ENCODE measurements at regions not wholly inside any gene's neighbourhood (a gene's known extent, or its start where the extent isn't known, plus 50 kb on each side); places are given as distances from the start of the nearest gene placed in this dataset.

GRCh38 chr3:102802819-102803420, 368.1 kb downstream of the ZPLD1 start:
- Histone ChIP-seq H3K36me3 (ENCODE audit: control insufficient read depth, insufficient read depth, low read length) (no peaks in the 10 kb centered on the region), H3K27me3 (replicated peaks; ENCODE audit: control insufficient read depth, insufficient read depth, low read length) (no peaks in the 10 kb centered on the region), H3K4me3 (ENCODE audit: low read depth, low read length) (no peak overlapping the region), H3K9me3 (no peaks in the 10 kb centered on the region), H3K4me1 (no peaks in the 10 kb centered on the region)
- no peaks in the 10 kb centered on the region for H3K9me3 Mint-ChIP-seq (ENCODE audit: unreplicated experiment)
- no peak overlapping the region for H3K4me3 Mint-ChIP-seq (ENCODE audit: unreplicated experiment)
- no peak for TF ChIP-seq CTCF (IDR thresholded peaks at IDR 0.05; ENCODE audit: insufficient read depth in 1 of 2, low read depth in 1 of 2, low read length in 1 of 2, severe bottlenecking in 1 of 2, unreplicated experiment in 1 of 2)
- no peaks in the 10 kb centered on the region for H3K4me1 Mint-ChIP-seq (ENCODE audit: low read depth, unreplicated experiment)
- CTCF ChIA-PET = no interaction called here
- no peak overlapping the region for H3K27ac Mint-ChIP-seq (ENCODE audit: unreplicated experiment)
- POLR2A ChIA-PET = no interaction called here
- no peaks in the 10 kb centered on the region for H3K27me3 Mint-ChIP-seq (ENCODE audit: insufficient read depth, unreplicated experiment)
- no peaks in the 10 kb centered on the region for H3K36me3 Mint-ChIP-seq (ENCODE audit: insufficient read depth, unreplicated experiment)
- no peak for DNase-seq
- intact Hi-C loops (cut with micrococcal nuclease; ENCODE audit: unreplicated experiment) = loop anchor here (10.0 kb wide), 2 partner anchors 128 to 1192 kb away; no protein-coding TSS in a partner anchor
- BruUV-seq (replicated peaks) = no TSS peak

GRCh38 chr3:102810937-102811336, 376.1 kb downstream of the ZPLD1 start:
- POLR2A ChIA-PET = no interaction called here
- no peak for DNase-seq

GRCh38 chr3:102826636-102827035, 391.8 kb downstream of the ZPLD1 start:
- no TSS peak for BruUV-seq (replicated peaks)
- CTCF ChIA-PET = no interaction called here
- Mint-ChIP-seq H3K4me1 (ENCODE audit: low read depth, unreplicated experiment) (no peaks in the 10 kb centered on the region), H3K4me3 (ENCODE audit: unreplicated experiment) (no peak overlapping the region), H3K27me3 (ENCODE audit: insufficient read depth, unreplicated experiment) (no peaks in the 10 kb centered on the region), H3K9me3 (ENCODE audit: unreplicated experiment) (no peaks in the 10 kb centered on the region), H3K27ac (ENCODE audit: unreplicated experiment) (no peak overlapping the region), H3K36me3 (ENCODE audit: insufficient read depth, unreplicated experiment) (no peaks in the 10 kb centered on the region)
- intact Hi-C loops (cut with micrococcal nuclease; ENCODE audit: unreplicated experiment) = no loop called here
- TF ChIP-seq CTCF (IDR thresholded peaks at IDR 0.05; ENCODE audit: insufficient read depth in 1 of 2, low read depth in 1 of 2, low read length in 1 of 2, severe bottlenecking in 1 of 2, unreplicated experiment in 1 of 2) = no peak
- H3K27me3 ChIP-seq (replicated peaks; ENCODE audit: control insufficient read depth, insufficient read depth, low read length) = no peaks in the 10 kb centered on the region
- no peaks in the 10 kb centered on the region for H3K36me3 ChIP-seq (ENCODE audit: control insufficient read depth, insufficient read depth, low read length)
- POLR2A ChIA-PET = no interaction called here
- H3K9me3 ChIP-seq = no peaks in the 10 kb centered on the region
- H3K4me3 ChIP-seq (ENCODE audit: low read depth, low read length) = no peak overlapping the region
- no peak for DNase-seq
- H3K4me1 ChIP-seq = no peaks in the 10 kb centered on the region

More at GRCh38 chr3:102810937-102811336, 376.1 kb downstream of the ZPLD1 start:
- CTCF ChIA-PET = no interaction called here
- Histone ChIP-seq H3K4me3 (ENCODE audit: low read depth, low read length) (no peak overlapping the region), H3K36me3 (ENCODE audit: control insufficient read depth, insufficient read depth, low read length) (no peaks in the 10 kb centered on the region), H3K27me3 (replicated peaks; ENCODE audit: control insufficient read depth, insufficient read depth, low read length) (no peaks in the 10 kb centered on the region), H3K9me3 (no peaks in the 10 kb centered on the region), H3K4me1 (no peaks in the 10 kb centered on the region)
- no TSS peak for BruUV-seq (replicated peaks)
- Mint-ChIP-seq H3K4me3 (ENCODE audit: unreplicated experiment) (no peak overlapping the region), H3K4me1 (ENCODE audit: low read depth, unreplicated experiment) (no peaks in the 10 kb centered on the region), H3K27me3 (ENCODE audit: insufficient read depth, unreplicated experiment) (no peaks in the 10 kb centered on the region), H3K36me3 (ENCODE audit: insufficient read depth, unreplicated experiment) (no peaks in the 10 kb centered on the region), H3K9me3 (ENCODE audit: unreplicated experiment) (no peaks in the 10 kb centered on the region), H3K27ac (ENCODE audit: unreplicated experiment) (no peak overlapping the region)
- TF ChIP-seq CTCF (IDR thresholded peaks at IDR 0.05; ENCODE audit: insufficient read depth in 1 of 2, low read depth in 1 of 2, low read length in 1 of 2, severe bottlenecking in 1 of 2, unreplicated experiment in 1 of 2) = no peak
- intact Hi-C loops (cut with micrococcal nuclease; ENCODE audit: unreplicated experiment) = no loop called here

All from Caco-2 (cell line).